Omental fat pad (tissue), 3 donors: ENCODE measurements at regions not wholly inside any gene's neighbourhood (a gene's known extent, or its start where the extent isn't known, plus 50 kb on each side); places are given as distances from the start of the nearest gene placed in this dataset.

Source experiments
- ATAC-seq: fragments of 150-250 bp; one replicate; pipeline ENCODE4 v1.9.1; 2016; ENCODE audit warnings: mild to moderate bottlenecking, moderate library complexity; ENCODE audit not compliant: low FRiP score
- DNase-seq: peaks from one replicate; pipeline ENCODE4 v3.0.0-alpha.2; 2019; ENCODE audit warnings: low spot score
- TF ChIP-seq, protein P1 (sequence below), 3 donors: fragments of 450-650 bp; IDR thresholded peaks; one replicate each; pipeline ENCODE4 v1.5.1; 2016 to 2017; ENCODE audit warnings: antibody characterized with exemption in 3 of 3, mild to moderate bottlenecking in 3 of 3, moderate library complexity in 2 of 3

DNA sequence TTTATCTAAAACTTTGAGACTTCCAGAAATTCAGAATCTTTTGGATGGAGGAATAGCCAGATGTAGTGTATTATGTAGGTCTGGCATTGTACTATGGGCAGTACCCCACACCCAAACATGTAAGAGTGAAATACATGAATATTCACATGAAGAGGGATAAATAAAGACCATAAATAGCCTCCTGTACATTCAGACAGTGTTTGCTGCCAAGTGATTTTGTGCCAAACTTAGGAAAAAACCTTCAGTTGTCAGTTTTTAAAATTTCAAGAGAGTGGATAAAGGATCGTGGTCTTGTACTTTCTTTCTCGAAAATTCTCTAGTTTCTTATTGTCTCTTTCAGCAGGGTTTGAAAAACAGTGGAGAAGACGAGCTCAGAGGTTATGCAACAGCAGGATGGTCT lies 150.3 kb upstream of the LARGE1 start:
- no peak for DNase-seq
- ATAC-seq: no peak
- TF ChIP-seq, protein P1, sequence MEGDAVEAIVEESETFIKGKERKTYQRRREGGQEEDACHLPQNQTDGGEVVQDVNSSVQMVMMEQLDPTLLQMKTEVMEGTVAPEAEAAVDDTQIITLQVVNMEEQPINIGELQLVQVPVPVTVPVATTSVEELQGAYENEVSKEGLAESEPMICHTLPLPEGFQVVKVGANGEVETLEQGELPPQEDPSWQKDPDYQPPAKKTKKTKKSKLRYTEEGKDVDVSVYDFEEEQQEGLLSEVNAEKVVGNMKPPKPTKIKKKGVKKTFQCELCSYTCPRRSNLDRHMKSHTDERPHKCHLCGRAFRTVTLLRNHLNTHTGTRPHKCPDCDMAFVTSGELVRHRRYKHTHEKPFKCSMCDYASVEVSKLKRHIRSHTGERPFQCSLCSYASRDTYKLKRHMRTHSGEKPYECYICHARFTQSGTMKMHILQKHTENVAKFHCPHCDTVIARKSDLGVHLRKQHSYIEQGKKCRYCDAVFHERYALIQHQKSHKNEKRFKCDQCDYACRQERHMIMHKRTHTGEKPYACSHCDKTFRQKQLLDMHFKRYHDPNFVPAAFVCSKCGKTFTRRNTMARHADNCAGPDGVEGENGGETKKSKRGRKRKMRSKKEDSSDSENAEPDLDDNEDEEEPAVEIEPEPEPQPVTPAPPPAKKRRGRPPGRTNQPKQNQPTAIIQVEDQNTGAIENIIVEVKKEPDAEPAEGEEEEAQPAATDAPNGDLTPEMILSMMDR (IDR thresholded peaks at IDR 0.05): no peak

DNA sequence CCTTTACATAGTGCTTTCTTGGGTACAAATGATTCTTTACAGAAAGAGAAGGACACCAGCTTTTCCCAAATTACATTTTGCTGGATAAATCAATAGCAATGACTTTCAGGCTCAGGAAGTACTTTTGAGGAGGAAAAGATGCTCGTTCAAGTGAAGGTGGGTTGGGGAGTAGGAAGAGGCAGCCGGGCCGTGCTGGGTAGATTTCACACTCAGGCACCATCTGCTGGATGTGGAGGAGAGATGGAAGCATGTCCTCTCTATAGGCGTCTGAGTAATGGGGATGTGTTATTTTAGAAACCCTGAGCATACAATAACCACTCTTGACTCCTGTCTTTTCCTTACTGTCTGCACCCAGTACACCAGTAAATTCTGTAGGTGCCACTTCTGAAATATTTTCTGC lies 152.3 kb upstream of the LARGE1 start:
- DNase-seq (no peak), ATAC-seq (no peak)
- TF ChIP-seq, protein P1 (IDR thresholded peaks at IDR 0.05): no peak

DNA sequence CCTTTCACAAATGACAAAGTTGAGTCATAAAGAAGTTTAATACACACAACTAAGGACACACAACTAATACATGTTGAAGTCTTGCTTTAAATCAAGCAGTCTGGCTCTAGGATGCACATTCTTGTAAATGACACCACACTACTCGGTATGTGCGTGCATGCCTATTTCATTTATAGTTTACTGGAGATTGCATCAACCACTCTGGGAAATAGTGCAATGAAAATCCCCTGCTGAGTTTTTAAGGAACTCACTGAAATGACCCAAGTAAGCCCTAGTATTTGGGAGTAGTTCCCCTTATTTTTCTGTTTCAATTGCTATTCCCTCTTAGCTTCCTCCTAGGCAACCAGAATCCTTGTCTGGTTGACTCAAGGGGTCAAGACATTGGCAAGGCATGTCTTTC lies 160.2 kb upstream of the LARGE1 start:
- TF ChIP-seq, protein P1 (IDR thresholded peaks at IDR 0.05): no peak
- DNase-seq (no peak), ATAC-seq (no peak)

- no peak for ATAC-seq
- TF ChIP-seq, protein P1 (IDR thresholded peaks at IDR 0.05): no peak
- no peak for DNase-seq
These were observed 176.5 kb upstream of the LARGE1 start for GRCh38 chr22:34096770-34097169.

GRCh38 chr22:34099278-34099677 lies 179.0 kb upstream of the LARGE1 start:
- DNase-seq (no peak), ATAC-seq (no peak)
- TF ChIP-seq, protein P1 (IDR thresholded peaks at IDR 0.05): no peak

- ATAC-seq (no peak), DNase-seq (no peak)
- TF ChIP-seq, protein P1 (IDR thresholded peaks at IDR 0.05): no peak
These were observed 182.4 kb upstream of the LARGE1 start for GRCh38 chr22:34102633-34103032.

DNA sequence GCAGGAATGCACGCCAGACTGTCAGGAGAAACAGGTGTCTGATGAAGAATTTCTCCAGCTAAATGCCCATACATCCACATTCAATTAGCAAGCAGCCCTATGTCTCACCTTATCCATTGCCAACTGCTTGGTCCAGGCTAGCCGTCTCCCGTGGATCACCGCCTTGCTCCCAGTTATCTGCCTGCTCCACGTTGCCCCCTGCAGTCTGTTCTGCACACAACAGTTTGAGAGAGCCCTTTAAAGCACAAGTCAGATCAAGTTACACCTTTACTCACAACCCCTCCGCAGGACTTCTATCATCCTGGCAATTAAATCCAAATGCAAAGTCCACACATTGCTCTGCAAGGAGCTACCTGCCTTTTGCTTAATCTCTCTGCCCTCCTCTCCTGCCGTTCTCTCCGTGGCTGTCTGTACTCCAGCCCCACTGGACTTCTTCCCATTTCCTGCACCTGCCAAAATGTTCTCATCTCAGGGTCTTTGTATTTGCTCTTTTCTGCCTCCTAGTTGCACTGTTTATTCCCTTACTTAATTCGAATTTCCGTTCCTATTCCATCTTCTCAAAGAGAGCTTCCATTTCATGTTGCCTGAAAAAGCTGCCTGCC lies 185.3 kb upstream of the LARGE1 start:
- TF ChIP-seq, protein P1 (IDR thresholded peaks at IDR 0.05): no peak
- peak; percentile 52 for DNase-seq
- peak; percentile 60 for ATAC-seq
